ENCODE measurements at regions not wholly inside any gene's neighbourhood (a gene's known extent, or its start where the extent isn't known, plus 50 kb on each side); places are given as distances from the start of the nearest gene placed in this dataset.

GRCh38 chrX:130485870-130486269 is 84.1 kb downstream of the RBMX2 start:
- TF ChIP-seq CTCF (conservative IDR thresholded peaks at IDR 0.05; ENCODE audit: low read depth in 2 of 2) (no peak), REST (IDR thresholded peaks at IDR 0.05; ENCODE audit: unreplicated experiment) (no peak), EZH2 (IDR thresholded peaks at IDR 0.05; ENCODE audit: low read depth, unreplicated experiment) (no peak)
